IPS-20b (cell line): ENCODE measurements at regions not wholly inside any gene's neighbourhood (a gene's known extent, or its start where the extent isn't known, plus 50 kb on each side); places are given as distances from the start of the nearest gene placed in this dataset.
"Not testable (repeated sequence)": the region's sequence is repeated elsewhere in the genome, so short reads cannot be mapped to it uniquely, and the experiment has no call there.

ENCODE experiments used
- H3K27ac ChIP-seq: one replicate; pipeline ENCODE4 v1.5.1; 2013; ENCODE audit warnings: low read length
- H3K27me3 ChIP-seq: 2 replicates; pipeline ENCODE4 v1.6.1; 2013; ENCODE audit warnings: mild to moderate bottlenecking, low read length, inconsistent platforms; ENCODE audit not compliant: insufficient read depth
- H3K36me3 ChIP-seq: 2 replicates; pipeline ENCODE4 v1.6.1; 2013; ENCODE audit warnings: low read depth, mild to moderate bottlenecking, inconsistent platforms, low read length, moderate library complexity; ENCODE audit not compliant: insufficient read depth
- H3K4me1 ChIP-seq: 2 replicates; pipeline ENCODE4 v1.6.1; 2013; ENCODE audit warnings: mild to moderate bottlenecking, control low read depth, inconsistent platforms, low read length, moderate library complexity; ENCODE audit not compliant: insufficient read depth
- H3K4me3 ChIP-seq: 2 replicates; pipeline ENCODE4 v1.5.1; 2013; ENCODE audit warnings: mild to moderate bottlenecking, low read length, inconsistent platforms
- H3K9ac ChIP-seq: 2 replicates; pipeline ENCODE4 v1.6.1; 2013; ENCODE audit warnings: low read depth, mild to moderate bottlenecking, inconsistent platforms, low read length, moderate library complexity
- H3K9me3 ChIP-seq: 2 replicates; pipeline ENCODE4 v1.6.1; 2013; ENCODE audit warnings: mild to moderate bottlenecking, low read depth, low read length, inconsistent platforms; ENCODE audit not compliant: insufficient read depth

DNA sequence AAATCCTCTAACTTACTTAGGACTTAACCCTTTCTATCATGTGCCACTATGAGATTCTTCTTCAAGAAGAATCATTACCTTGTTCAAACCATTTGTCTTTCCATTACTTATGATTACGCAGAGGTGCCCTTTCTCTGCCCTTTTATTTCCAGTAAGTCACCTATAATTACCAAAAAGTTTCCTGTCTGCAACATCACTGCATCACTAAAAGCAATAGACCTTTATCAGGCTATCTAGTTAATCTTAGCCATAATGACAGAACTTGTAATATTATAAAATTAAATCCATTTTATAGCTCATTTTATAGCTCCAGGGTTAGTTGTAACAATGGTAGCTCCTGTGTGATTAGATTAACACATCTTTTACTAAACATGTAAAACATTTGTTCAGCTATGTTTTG is 673.6 kb upstream of the PITX2 start:
- Histone ChIP-seq H3K27me3 (no peaks in the 10 kb centered on the region), H3K4me1 (no peaks in the 10 kb centered on the region), H3K9me3 (no peaks in the 10 kb centered on the region), H3K9ac (no peak overlapping the region), H3K36me3 (no peaks in the 10 kb centered on the region), H3K27ac (no peak overlapping the region), H3K4me3 (no peak overlapping the region)

DNA sequence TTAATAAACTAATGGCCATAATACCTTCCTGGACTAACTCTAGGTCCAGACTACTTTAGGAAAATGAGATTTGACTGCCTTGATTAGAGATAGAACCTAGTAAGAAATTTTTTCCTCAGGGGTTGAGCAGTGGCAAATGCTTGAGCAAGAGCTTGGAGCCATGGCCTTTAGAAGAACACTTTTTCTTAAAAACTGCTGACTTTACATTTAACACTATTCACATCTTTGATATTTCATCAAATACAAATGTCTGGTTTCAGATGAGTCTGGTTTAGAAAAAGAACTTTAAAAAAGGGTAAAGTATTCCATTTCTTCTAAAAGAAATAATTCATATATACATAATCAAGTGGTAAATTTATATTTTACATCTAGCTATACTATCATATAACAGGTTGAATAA is 680.9 kb upstream of the PITX2 start:
- no peaks in the 10 kb centered on the region for H3K36me3 ChIP-seq

DNA sequence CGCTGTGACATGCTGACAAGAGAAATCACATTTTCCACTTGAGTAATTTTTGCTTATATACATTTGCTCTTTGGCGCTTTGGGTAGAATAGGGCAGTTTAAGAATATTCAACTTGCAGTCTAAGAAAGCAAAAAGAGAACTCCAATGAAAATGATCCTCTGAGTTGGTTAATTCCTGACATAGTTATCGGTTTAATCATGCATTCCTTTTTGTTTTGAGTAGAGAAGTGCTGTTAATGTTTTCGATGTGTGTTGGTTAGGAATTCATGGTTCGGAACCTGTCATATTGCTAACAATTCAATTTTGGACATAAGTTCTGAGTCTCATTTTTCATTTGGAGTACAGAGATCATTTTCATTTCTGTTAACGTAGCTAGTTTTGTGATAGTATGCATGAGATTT is 700.6 kb upstream of the PITX2 start:
- Histone ChIP-seq H3K9ac (no peak overlapping the region), H3K36me3 (no peaks in the 10 kb centered on the region), H3K27me3 (no peaks in the 10 kb centered on the region), H3K27ac (no peak overlapping the region), H3K4me1 (no peaks in the 10 kb centered on the region), H3K4me3 (no peak overlapping the region), H3K9me3 (no peaks in the 10 kb centered on the region)

More for the DNA sequence above, 680.9 kb upstream of the PITX2 start:
- Histone ChIP-seq H3K9ac (no peak overlapping the region), H3K4me3 (no peak overlapping the region), H3K27ac (no peak overlapping the region), H3K27me3 (no peaks in the 10 kb centered on the region), H3K4me1 (no peaks in the 10 kb centered on the region), H3K9me3 (no peaks in the 10 kb centered on the region)

GRCh38 chr4:111323916-111324315 is 701.0 kb upstream of the PITX2 start:
- H3K27ac ChIP-seq: no peak overlapping the region
- H3K4me3 ChIP-seq: no peak overlapping the region
- H3K9me3 ChIP-seq: no peaks in the 10 kb centered on the region
- no peaks in the 10 kb centered on the region for H3K36me3 ChIP-seq
- no peaks in the 10 kb centered on the region for H3K4me1 ChIP-seq
- H3K27me3 ChIP-seq: no peaks in the 10 kb centered on the region
- H3K9ac ChIP-seq: no peak overlapping the region

GRCh38 chr4:111326450-111326849 is 703.6 kb upstream of the PITX2 start:
- no peaks in the 10 kb centered on the region for H3K27me3 ChIP-seq
- no peak overlapping the region for H3K4me3 ChIP-seq
- H3K9ac ChIP-seq: no peak overlapping the region
- no peaks in the 10 kb centered on the region for H3K4me1 ChIP-seq
- H3K27ac ChIP-seq: no peak overlapping the region
- no peaks in the 10 kb centered on the region for H3K9me3 ChIP-seq
- no peaks in the 10 kb centered on the region for H3K36me3 ChIP-seq

GRCh38 chr4:111330786-111331185 is 707.9 kb upstream of the PITX2 start:
- Histone ChIP-seq H3K9ac (no peak overlapping the region), H3K27ac (no peak overlapping the region), H3K4me3 (no peak overlapping the region), H3K9me3 (no peaks in the 10 kb centered on the region), H3K27me3 (no peaks in the 10 kb centered on the region), H3K4me1 (no peaks in the 10 kb centered on the region), H3K36me3 (no peaks in the 10 kb centered on the region)

DNA sequence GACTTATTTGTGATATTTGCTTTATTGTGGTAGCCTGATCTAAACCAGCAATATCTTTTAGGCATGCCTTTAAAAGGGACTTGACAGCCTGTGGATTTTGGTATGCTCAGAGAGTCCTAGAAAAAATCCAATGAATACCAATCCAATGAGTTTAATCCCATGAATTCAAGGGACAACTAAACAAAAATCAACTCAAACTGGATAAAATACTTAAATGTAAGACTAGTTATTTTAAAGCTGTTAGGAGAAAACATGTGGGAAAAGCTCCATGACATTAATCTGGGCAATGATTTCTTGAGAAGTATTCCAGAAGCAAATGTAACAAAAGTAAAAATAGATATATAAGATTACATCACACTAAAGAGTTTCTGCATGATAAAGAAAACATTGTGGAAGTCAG is 711.5 kb upstream of the PITX2 start:
- Histone ChIP-seq H3K9me3 (no peaks in the 10 kb centered on the region), H3K4me1 (no peaks in the 10 kb centered on the region), H3K4me3 (no peak overlapping the region), H3K27me3 (no peaks in the 10 kb centered on the region), H3K9ac (no peak overlapping the region), H3K36me3 (no peaks in the 10 kb centered on the region), H3K27ac (no peak overlapping the region)

DNA sequence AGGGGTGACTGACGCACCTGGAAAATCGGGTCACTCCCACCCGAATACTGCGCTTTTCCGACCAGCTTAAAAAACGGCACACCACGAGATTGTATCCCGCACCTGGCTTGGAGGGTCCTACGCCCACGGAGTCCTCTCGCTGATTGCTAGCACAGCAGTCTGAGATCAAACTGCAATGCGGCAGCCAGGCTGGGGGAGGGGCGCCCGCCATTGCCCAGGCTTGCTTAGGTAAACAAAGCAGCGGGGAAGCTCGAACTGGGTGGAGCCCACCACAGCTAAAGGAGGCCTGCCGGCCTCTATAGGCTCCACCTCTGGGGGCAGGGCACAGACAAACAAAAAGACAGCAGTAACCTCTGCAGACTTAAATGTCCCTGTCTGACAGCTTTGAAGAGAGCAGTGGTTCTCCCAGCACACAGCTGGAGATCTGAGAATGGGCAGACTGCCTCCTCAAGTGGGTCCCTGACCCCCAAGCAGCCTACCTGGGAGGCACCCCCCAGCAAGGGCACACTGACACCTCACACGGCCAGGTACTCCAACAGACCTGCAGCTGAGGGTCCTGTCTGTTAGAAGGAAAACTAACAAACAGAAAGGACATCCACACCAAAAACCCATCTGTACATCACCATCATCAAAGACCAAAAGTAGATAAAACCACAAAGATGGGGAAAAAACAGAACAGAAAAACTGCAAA is 714.5 kb upstream of the PITX2 start:
- not testable (repeated sequence) for H3K9ac ChIP-seq, H3K9me3 ChIP-seq, H3K27ac ChIP-seq, H3K27me3 ChIP-seq, H3K36me3 ChIP-seq, H3K4me3 ChIP-seq, H3K4me1 ChIP-seq

- Histone ChIP-seq H3K4me3 (no peak overlapping the region), H3K27me3 (no peaks in the 10 kb centered on the region)
These were observed 736.7 kb upstream of the PITX2 start for GRCh38 chr4:111359602-111360001.

GRCh38 chr4:111360906-111361305 is 738.0 kb upstream of the PITX2 start:
- Histone ChIP-seq H3K9me3 (no peaks in the 10 kb centered on the region), H3K27me3 (no peaks in the 10 kb centered on the region), H3K4me1 (no peaks in the 10 kb centered on the region), H3K9ac (no peak overlapping the region), H3K27ac (no peak overlapping the region), H3K4me3 (no peak overlapping the region), H3K36me3 (no peaks in the 10 kb centered on the region)

More at GRCh38 chr4:111359602-111360001, 736.7 kb upstream of the PITX2 start:
- no peaks in the 10 kb centered on the region for H3K36me3 ChIP-seq
- H3K4me1 ChIP-seq: no peaks in the 10 kb centered on the region
- no peak overlapping the region for H3K27ac ChIP-seq
- no peaks in the 10 kb centered on the region for H3K9me3 ChIP-seq
- no peak overlapping the region for H3K9ac ChIP-seq

- H3K27me3 ChIP-seq: no peaks in the 10 kb centered on the region
- H3K36me3 ChIP-seq: no peaks in the 10 kb centered on the region
- H3K27ac ChIP-seq: no peak overlapping the region
- H3K4me3 ChIP-seq: no peak overlapping the region
- no peaks in the 10 kb centered on the region for H3K9me3 ChIP-seq
- no peak overlapping the region for H3K9ac ChIP-seq
- H3K4me1 ChIP-seq: no peaks in the 10 kb centered on the region
These were observed 740.1 kb upstream of the PITX2 start for GRCh38 chr4:111362941-111363361.

- H3K9me3 ChIP-seq, H3K36me3 ChIP-seq, H3K4me3 ChIP-seq, H3K4me1 ChIP-seq, H3K9ac ChIP-seq, H3K27me3 ChIP-seq, H3K27ac ChIP-seq: not testable (repeated sequence)
These were observed 755.0 kb upstream of the PITX2 start for GRCh38 chr4:111377880-111378279.
